ENCODE measurements at regions not wholly inside any gene's neighbourhood (a gene's known extent, or its start where the extent isn't known, plus 50 kb on each side); places are given as distances from the start of the nearest gene placed in this dataset.

DNA sequence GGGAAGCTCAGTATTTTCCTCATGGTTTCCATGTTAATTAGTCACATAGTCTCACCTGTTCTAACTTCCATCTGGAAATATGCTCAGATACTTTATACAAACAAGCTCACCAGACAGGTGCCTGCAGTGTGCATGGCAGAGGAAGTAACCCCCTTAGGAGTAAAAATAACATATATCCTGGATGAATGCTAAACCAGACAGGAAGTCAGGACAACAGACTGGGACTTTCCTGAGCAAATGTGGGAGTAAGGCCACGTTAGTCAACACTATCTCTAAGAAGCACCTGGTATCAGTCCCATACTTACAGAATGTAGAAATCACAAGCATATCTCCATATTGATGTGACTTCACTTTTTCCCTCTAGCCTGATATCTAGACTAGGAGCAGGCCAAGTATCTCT, 128.4 kb downstream of the SEC61B start:
- TF ChIP-seq EZH2 (IDR thresholded peaks at IDR 0.05; ENCODE audit: insufficient read depth, poor library complexity, severe bottlenecking) (no peak), EZH2phosphoT487 (IDR thresholded peaks at IDR 0.05; ENCODE audit: insufficient read depth, low read depth) (no peak)
